ENCODE measurements at regions not wholly inside any gene's neighbourhood (a gene's known extent, or its start where the extent isn't known, plus 50 kb on each side); places are given as distances from the start of the nearest gene placed in this dataset.

DNA sequence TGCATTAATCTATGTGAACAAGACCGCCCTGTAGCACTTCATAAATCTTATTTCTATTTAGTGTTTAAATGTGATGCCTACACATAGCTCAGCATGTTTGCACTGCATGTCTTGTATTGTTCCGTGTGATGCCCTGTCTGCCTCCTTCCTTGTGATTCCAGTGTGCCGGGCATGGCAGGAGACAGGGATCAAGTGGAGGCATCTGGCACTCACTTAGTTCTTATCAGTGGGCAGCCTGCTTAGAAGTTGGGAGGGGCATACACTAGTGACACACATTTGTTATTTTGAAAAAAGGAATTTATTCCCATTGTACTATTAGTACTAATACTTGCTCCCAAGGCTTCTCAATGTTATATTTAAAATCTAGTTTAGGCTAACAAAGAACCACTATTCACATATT is 176.4 kb downstream of the KCNA5 start:
- no peak for TF ChIP-seq GATA3 (IDR thresholded peaks at IDR 0.05; ENCODE audit: low read depth, low read length)
- peak; percentile 20; the same call in 1 of the 2 replicates for TF ChIP-seq GATA2 (IDR thresholded peaks at IDR 0.05; ENCODE audit: low read depth, low read length)
